ENCODE measurements at regions not wholly inside any gene's neighbourhood (a gene's known extent, or its start where the extent isn't known, plus 50 kb on each side); places are given as distances from the start of the nearest gene placed in this dataset.

DNA sequence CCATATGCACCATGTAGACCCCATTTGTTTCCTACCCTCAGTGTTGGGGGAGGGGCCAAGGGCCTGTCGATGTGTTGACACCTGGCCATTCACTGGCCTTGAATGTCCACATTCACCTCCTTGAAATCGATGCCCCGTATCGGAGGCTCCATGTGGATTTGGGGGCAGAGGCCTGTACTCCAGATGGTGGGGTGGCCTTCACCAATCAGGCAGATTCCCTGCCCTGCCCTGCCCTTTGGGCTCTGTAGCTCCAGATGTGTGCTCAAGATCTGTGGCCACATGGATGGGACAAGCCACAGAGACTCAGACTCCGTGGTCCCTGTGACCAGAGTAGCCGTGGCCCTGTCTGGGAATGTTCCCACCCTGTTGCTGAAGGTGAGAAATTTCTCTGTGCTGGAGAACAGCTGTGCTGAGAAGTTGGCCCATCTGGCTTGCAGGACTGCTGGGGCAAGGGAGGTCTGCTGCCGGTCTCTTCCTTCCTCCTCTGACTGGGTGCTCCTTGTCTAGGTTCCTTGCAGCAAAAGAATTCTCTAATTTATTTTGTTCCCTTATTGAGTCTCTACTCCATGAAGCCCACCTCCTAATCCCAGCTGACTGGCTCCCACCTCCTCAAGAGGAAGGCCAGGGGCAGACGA, 221.3 kb downstream of the SEC14L1 start:
- Mint-ChIP-seq H3K27me3 (ENCODE audit: low read depth) (no peaks in the 10 kb centered on the region), H3K4me1 (peaks cover 29% of the 10 kb centered on the region), H3K36me3 (peaks cover 6% of the 10 kb centered on the region; the same call in 1 of the 2 replicates), H3K4me3 (no peak overlapping the region), H3K9me3 (0 out of 2 replicates have a peak, but pooled peaks cover 3% of the 10 kb centered on the region), H3K27ac (peak overlapping the region; percentile 78; the same call in 1 of the 2 replicates)
- CTCF ChIA-PET, result interaction anchor here (1.3 to 2.0 kb wide), 2 partner anchors 38 to 68 kb away, joined by 3 to 6 read pairs; no protein-coding TSS in a partner anchor
- POLR2A ChIA-PET, result no interaction called here
- no peak for TF ChIP-seq PRRX2 (CRISPR knock-in tag; IDR thresholded peaks at IDR 0.05)
- DNase-seq (ENCODE audit: low spot score) (no peak), ATAC-seq (no peak)

DNA sequence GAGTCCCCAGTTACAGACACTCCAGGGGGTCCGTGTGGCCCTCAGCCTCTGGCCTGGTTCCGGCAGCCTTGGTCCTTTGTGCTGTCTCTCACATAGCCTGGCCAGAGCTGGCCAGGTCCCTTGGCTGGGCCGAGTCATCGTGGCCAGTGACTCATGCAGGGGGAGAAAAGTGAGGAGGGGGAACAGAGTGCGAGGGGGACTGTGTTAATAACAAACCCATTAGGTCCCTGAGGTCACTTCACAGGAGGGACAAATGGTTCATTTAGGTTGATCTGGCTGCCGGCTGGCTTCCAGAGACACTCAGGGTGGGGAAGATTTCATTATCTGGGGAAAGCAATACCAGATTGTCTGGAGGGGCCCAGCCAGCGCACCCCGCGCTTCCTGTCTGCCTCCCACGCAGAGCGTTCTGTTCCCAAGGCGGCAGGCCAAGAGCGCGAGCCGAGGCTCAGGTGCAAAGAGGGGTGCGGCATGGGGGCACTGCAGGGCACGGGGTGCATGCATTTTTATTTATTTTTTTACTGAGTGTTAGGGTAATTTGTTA, 223.1 kb downstream of the SEC14L1 start:
- POLR2A ChIA-PET, result no interaction called here
- H3K36me3 Mint-ChIP-seq, result no peaks in the 10 kb centered on the region
- TF ChIP-seq, protein P1, sequence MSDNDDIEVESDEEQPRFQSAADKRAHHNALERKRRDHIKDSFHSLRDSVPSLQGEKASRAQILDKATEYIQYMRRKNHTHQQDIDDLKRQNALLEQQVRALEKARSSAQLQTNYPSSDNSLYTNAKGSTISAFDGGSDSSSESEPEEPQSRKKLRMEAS (CRISPR knock-in tag; IDR thresholded peaks at IDR 0.05), result no peak
- CTCF ChIA-PET, result no interaction called here
- H3K27ac Mint-ChIP-seq, result no peak overlapping the region
- peaks cover 34% of the 10 kb centered on the region for H3K4me1 Mint-ChIP-seq
- H3K4me3 Mint-ChIP-seq, result no peak overlapping the region
- H3K9me3 Mint-ChIP-seq, result no peaks in the 10 kb centered on the region
- H3K27me3 Mint-ChIP-seq (ENCODE audit: low read depth), result no peaks in the 10 kb centered on the region
- DNase-seq (ENCODE audit: low spot score) (peak; percentile 5), ATAC-seq (no peak)

DNA sequence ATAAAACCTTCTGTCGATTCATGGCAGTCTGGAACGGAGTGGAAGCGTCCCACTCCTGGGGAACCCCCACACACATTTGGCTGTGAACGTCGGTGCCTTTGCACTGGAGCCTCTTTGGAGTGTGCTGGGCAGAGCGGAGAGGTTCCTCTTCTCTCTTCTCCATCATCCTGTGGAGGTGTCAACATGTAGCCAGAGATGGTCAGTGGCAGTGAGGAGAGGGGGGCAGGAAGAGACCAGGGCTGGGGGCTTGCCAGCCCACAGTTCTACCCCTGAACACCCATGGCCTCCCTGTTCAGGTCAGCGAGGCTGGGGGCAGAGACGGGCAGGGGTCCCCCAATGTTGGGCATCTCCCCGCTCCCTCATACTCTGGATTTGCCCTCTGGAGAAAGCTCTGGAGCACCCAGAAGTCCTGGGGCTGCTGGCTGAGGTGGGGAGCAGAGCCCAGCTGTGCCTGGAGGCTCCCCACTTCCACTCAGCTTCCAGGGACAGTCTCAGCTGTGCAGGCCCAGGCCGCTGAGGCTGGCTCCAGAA, 223.7 kb downstream of the SEC14L1 start:
- no peak overlapping the region for H3K4me3 Mint-ChIP-seq
- no peaks in the 10 kb centered on the region for H3K36me3 Mint-ChIP-seq
- H3K4me1 Mint-ChIP-seq, result peaks cover 39% of the 10 kb centered on the region
- ATAC-seq, result no peak
- no peak overlapping the region for H3K27ac Mint-ChIP-seq
- TF ChIP-seq ZNF423 (CRISPR knock-in tag; IDR thresholded peaks at IDR 0.05) (no peak), CREB1 (CRISPR knock-in tag; IDR thresholded peaks at IDR 0.05) (no peak), ZNF416 (CRISPR knock-in tag; IDR thresholded peaks at IDR 0.05) (no peak), SMAD3 (CRISPR knock-in tag; IDR thresholded peaks at IDR 0.05; ENCODE audit: borderline replicate concordance) (no peak), GTF2I (CRISPR knock-in tag; conservative IDR thresholded peaks at IDR 0.05) (no peak), SP1 (CRISPR knock-in tag; conservative IDR thresholded peaks at IDR 0.05) (no peak), ZNF138 (CRISPR knock-in tag; conservative IDR thresholded peaks at IDR 0.05) (no peak)
- TF ChIP-seq, protein P2, sequence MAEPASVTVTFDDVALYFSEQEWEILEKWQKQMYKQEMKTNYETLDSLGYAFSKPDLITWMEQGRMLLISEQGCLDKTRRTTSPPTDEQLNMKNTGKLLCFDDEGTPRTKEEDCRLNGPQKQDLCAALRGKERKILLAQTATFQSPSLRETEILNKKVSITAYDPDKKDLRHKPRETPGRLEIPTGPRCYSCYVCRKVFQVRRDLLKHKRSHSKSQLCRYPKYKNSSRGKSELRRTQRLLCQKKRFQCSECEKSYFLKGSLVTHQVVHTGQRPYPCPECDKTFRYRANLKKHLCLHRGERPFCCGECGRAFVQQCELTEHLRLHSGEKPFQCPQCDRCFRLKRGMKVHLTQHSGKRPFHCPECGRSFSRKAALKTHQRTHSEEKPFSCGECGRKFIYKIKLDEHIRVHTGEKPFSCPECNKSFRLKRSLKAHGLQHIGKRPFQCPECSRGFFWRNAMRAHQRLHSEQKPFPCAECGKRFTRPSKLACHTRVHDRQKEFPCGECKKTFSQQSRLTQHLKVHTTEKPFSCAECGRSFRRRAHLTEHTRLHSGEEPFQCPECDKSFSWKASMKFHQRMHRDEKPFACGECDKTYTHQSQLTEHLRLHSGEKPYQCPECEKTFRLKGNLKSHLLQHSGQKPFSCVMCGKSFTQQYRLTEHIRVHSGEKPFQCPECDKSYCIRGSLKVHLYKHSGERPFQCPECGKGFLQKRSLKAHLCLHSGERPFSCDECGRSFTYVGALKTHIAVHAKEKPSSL (CRISPR knock-in tag; conservative IDR thresholded peaks at IDR 0.05), result no peak
- TF ChIP-seq, protein P1 (CRISPR knock-in tag; IDR thresholded peaks at IDR 0.05), result no peak
- CTCF ChIA-PET, result interaction anchor here (0.5 kb wide), 1 partner anchor 112 kb away, joined by 3 read pairs; no protein-coding TSS in a partner anchor
- POLR2A ChIA-PET, result no interaction called here
- no peak for DNase-seq (ENCODE audit: low spot score)
- no peaks in the 10 kb centered on the region for H3K27me3 Mint-ChIP-seq (ENCODE audit: low read depth)
- H3K9me3 Mint-ChIP-seq, result no peaks in the 10 kb centered on the region

DNA sequence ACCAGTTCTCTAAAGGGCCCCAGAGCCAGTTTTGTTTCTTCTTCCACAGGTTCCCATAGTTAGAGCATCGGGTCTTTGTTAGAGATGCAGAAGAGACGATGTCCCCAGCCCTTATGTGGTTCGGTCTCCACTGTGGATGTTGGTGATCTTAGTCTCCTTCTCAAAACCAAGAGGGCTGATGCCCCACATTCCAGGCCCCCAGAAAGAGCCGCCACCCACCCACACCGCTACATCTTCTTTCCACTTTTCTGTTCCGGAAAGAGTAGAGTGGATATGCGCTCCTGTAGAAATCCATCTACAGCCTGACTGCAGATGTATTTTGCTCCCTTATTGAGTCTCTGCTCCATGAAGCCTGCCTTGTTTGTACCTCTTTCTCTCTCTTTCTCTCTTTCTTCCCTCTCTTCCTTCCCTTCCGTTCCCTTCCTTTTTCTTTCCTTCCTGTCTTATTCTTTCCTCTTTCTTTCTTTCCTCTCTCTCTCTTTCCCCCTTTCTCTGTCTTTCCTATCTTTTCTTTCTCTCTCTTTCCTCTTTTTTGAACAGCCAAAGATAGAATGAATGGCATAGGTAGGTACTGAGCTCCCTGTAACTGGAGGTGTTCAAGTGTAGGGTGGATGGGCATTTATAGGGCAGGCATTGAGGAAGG, 224.3 kb downstream of the SEC14L1 start:
- ChIA-PET POLR2A (no interaction called here), CTCF (interaction anchor here (0.5 kb wide), 1 partner anchor 112 kb away, joined by 3 read pairs; no protein-coding TSS in a partner anchor)
- Mint-ChIP-seq H3K4me3 (no peak overlapping the region), H3K27me3 (ENCODE audit: low read depth) (no peaks in the 10 kb centered on the region), H3K36me3 (no peaks in the 10 kb centered on the region), H3K27ac (no peak overlapping the region), H3K4me1 (peaks cover 41% of the 10 kb centered on the region), H3K9me3 (no peaks in the 10 kb centered on the region)
- ATAC-seq, result no peak
- DNase-seq (ENCODE audit: low spot score), result no peak
- TF ChIP-seq, protein P3, sequence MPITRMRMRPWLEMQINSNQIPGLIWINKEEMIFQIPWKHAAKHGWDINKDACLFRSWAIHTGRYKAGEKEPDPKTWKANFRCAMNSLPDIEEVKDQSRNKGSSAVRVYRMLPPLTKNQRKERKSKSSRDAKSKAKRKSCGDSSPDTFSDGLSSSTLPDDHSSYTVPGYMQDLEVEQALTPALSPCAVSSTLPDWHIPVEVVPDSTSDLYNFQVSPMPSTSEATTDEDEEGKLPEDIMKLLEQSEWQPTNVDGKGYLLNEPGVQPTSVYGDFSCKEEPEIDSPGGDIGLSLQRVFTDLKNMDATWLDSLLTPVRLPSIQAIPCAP (CRISPR knock-in tag; IDR thresholded peaks at IDR 0.05), result no peak
- TF ChIP-seq, protein P4, sequence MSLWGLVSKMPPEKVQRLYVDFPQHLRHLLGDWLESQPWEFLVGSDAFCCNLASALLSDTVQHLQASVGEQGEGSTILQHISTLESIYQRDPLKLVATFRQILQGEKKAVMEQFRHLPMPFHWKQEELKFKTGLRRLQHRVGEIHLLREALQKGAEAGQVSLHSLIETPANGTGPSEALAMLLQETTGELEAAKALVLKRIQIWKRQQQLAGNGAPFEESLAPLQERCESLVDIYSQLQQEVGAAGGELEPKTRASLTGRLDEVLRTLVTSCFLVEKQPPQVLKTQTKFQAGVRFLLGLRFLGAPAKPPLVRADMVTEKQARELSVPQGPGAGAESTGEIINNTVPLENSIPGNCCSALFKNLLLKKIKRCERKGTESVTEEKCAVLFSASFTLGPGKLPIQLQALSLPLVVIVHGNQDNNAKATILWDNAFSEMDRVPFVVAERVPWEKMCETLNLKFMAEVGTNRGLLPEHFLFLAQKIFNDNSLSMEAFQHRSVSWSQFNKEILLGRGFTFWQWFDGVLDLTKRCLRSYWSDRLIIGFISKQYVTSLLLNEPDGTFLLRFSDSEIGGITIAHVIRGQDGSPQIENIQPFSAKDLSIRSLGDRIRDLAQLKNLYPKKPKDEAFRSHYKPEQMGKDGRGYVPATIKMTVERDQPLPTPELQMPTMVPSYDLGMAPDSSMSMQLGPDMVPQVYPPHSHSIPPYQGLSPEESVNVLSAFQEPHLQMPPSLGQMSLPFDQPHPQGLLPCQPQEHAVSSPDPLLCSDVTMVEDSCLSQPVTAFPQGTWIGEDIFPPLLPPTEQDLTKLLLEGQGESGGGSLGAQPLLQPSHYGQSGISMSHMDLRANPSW (CRISPR knock-in tag; conservative IDR thresholded peaks at IDR 0.05; ENCODE audit: low read depth), result no peak
- TF ChIP-seq, protein P5, sequence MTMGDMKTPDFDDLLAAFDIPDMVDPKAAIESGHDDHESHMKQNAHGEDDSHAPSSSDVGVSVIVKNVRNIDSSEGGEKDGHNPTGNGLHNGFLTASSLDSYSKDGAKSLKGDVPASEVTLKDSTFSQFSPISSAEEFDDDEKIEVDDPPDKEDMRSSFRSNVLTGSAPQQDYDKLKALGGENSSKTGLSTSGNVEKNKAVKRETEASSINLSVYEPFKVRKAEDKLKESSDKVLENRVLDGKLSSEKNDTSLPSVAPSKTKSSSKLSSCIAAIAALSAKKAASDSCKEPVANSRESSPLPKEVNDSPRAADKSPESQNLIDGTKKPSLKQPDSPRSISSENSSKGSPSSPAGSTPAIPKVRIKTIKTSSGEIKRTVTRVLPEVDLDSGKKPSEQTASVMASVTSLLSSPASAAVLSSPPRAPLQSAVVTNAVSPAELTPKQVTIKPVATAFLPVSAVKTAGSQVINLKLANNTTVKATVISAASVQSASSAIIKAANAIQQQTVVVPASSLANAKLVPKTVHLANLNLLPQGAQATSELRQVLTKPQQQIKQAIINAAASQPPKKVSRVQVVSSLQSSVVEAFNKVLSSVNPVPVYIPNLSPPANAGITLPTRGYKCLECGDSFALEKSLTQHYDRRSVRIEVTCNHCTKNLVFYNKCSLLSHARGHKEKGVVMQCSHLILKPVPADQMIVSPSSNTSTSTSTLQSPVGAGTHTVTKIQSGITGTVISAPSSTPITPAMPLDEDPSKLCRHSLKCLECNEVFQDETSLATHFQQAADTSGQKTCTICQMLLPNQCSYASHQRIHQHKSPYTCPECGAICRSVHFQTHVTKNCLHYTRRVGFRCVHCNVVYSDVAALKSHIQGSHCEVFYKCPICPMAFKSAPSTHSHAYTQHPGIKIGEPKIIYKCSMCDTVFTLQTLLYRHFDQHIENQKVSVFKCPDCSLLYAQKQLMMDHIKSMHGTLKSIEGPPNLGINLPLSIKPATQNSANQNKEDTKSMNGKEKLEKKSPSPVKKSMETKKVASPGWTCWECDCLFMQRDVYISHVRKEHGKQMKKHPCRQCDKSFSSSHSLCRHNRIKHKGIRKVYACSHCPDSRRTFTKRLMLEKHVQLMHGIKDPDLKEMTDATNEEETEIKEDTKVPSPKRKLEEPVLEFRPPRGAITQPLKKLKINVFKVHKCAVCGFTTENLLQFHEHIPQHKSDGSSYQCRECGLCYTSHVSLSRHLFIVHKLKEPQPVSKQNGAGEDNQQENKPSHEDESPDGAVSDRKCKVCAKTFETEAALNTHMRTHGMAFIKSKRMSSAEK (CRISPR knock-in tag; IDR thresholded peaks at IDR 0.05; ENCODE audit: borderline replicate concordance), result no peak

Data from WTC11 (cell line).